ENCODE measurements at regions not wholly inside any gene's neighbourhood (a gene's known extent, or its start where the extent isn't known, plus 50 kb on each side); places are given as distances from the start of the nearest gene placed in this dataset.
"Not testable (repeated sequence)": the region's sequence is repeated elsewhere in the genome, so short reads cannot be mapped to it uniquely, and the experiment has no call there.

GRCh38 chr2:65605743-65606058, 173.3 kb upstream of the SPRED2 start:
- no peak for DNase-seq (ENCODE audit: low spot score)

GRCh38 chr2:65605058-65605742, 172.8 kb upstream of the SPRED2 start:
- DNase-seq (ENCODE audit: low spot score), result no peak

GRCh38 chr2:65604246-65604645, 171.8 kb upstream of the SPRED2 start:
- peak; percentile 31 for DNase-seq (ENCODE audit: low spot score)

- DNase-seq (ENCODE audit: low spot score), result no peak
These were observed 170.3 kb upstream of the SPRED2 start for GRCh38 chr2:65602603-65603235.

GRCh38 chr2:65600871-65601270, 168.5 kb upstream of the SPRED2 start:
- DNase-seq (ENCODE audit: low spot score), result not testable (repeated sequence)

- not testable (repeated sequence) for DNase-seq (ENCODE audit: low spot score)
These were observed 168.0 kb upstream of the SPRED2 start for GRCh38 chr2:65600351-65600750.

GRCh38 chr2:65599693-65600092, 167.3 kb upstream of the SPRED2 start:
- DNase-seq (ENCODE audit: low spot score), result no peak

GRCh38 chr2:65598996-65599395, 166.6 kb upstream of the SPRED2 start:
- DNase-seq (ENCODE audit: low spot score), result no peak

- no peak for DNase-seq (ENCODE audit: low spot score)
These were observed 165.9 kb upstream of the SPRED2 start for GRCh38 chr2:65598264-65598663.

- no peak for DNase-seq (ENCODE audit: low spot score)
These were observed 163.2 kb upstream of the SPRED2 start for GRCh38 chr2:65595630-65596029.

GRCh38 chr2:65594150-65594549, 161.8 kb upstream of the SPRED2 start:
- no peak for DNase-seq (ENCODE audit: low spot score)

- DNase-seq (ENCODE audit: low spot score), result no peak
These were observed 157.3 kb upstream of the SPRED2 start for GRCh38 chr2:65589667-65590066.

GRCh38 chr2:65587779-65588178, 155.4 kb upstream of the SPRED2 start:
- DNase-seq (ENCODE audit: low spot score), result no peak

GRCh38 chr2:65586516-65586915, 154.1 kb upstream of the SPRED2 start:
- no peak for DNase-seq (ENCODE audit: low spot score)

GRCh38 chr2:65583061-65583460, 150.7 kb upstream of the SPRED2 start:
- no peak for DNase-seq (ENCODE audit: low spot score)

GRCh38 chr2:65582364-65582763, 150.0 kb upstream of the SPRED2 start:
- no peak for DNase-seq (ENCODE audit: low spot score)

GRCh38 chr2:65580824-65581223, 148.4 kb upstream of the SPRED2 start:
- DNase-seq (ENCODE audit: low spot score), result no peak

- no peak for DNase-seq (ENCODE audit: low spot score)
These were observed 147.3 kb upstream of the SPRED2 start for GRCh38 chr2:65579506-65580235.

GRCh38 chr2:65577654-65578053, 145.3 kb upstream of the SPRED2 start:
- no peak for DNase-seq (ENCODE audit: low spot score)

GRCh38 chr2:65576861-65577601, 144.6 kb upstream of the SPRED2 start:
- peak; percentile 81 for DNase-seq (ENCODE audit: low spot score)

GRCh38 chr2:65576278-65576677, 143.9 kb upstream of the SPRED2 start:
- no peak for DNase-seq (ENCODE audit: low spot score)

- no peak for DNase-seq (ENCODE audit: low spot score)
These were observed 142.6 kb upstream of the SPRED2 start for GRCh38 chr2:65574993-65575392.
